OCI-M2 (cell line): ENCODE measurements at regions not wholly inside any gene's neighbourhood (a gene's known extent, or its start where the extent isn't known, plus 50 kb on each side); places are given as distances from the start of the nearest gene placed in this dataset.
"Not testable (repeated sequence)": the region's sequence is repeated elsewhere in the genome, so short reads cannot be mapped to it uniquely, and the experiment has no call there.

Experiments
- DNase-seq: peaks from one replicate; lab custom pipeline; 2025; ENCODE audit not compliant: unreplicated experiment; lab: John Stamatoyannopoulos, UW

- no peak for DNase-seq
Measured at GRCh38 chr14:97959251-97959650, 1162.1 kb downstream of the VRK1 start.

- no peak for DNase-seq
Measured at GRCh38 chr14:97960436-97960835, 1163.3 kb downstream of the VRK1 start.

- no peak for DNase-seq
Measured at GRCh38 chr14:97970222-97970621, 1173.0 kb downstream of the VRK1 start.

GRCh38 chr14:97975216-97975615 is 1178.0 kb downstream of the VRK1 start:
- DNase-seq = no peak

GRCh38 chr14:97975962-97976361 is 1178.8 kb downstream of the VRK1 start:
- no peak for DNase-seq

- DNase-seq = no peak
Measured at GRCh38 chr14:97976861-97977260, 1179.7 kb downstream of the VRK1 start.

GRCh38 chr14:97977651-97978261 is 1180.6 kb downstream of the VRK1 start:
- no peak for DNase-seq

GRCh38 chr14:97978341-97978740 is 1181.2 kb downstream of the VRK1 start:
- no peak for DNase-seq

- DNase-seq = no peak
Measured at GRCh38 chr14:97993508-97994019, 1196.4 kb downstream of the VRK1 start.

- no peak for DNase-seq
Measured at GRCh38 chr14:97994020-97994531, 1196.9 kb downstream of the VRK1 start.

- DNase-seq = no peak
Measured at GRCh38 chr14:97995038-97995437, 1197.9 kb downstream of the VRK1 start.

GRCh38 chr14:97995531-97995930 is 1198.3 kb downstream of the VRK1 start:
- no peak for DNase-seq

GRCh38 chr14:98006008-98006407 is 1208.8 kb downstream of the VRK1 start:
- DNase-seq = no peak

- DNase-seq = no peak
Measured at GRCh38 chr14:98008381-98009113, 1211.4 kb downstream of the VRK1 start.

GRCh38 chr14:98009177-98009576 is 1212.0 kb downstream of the VRK1 start:
- not testable (repeated sequence) for DNase-seq

GRCh38 chr14:98010784-98011183 is 1213.6 kb downstream of the VRK1 start:
- no peak for DNase-seq

GRCh38 chr14:98014851-98015615 is 1217.9 kb downstream of the VRK1 start:
- DNase-seq = no peak

- no peak for DNase-seq
Measured at GRCh38 chr14:98015921-98016320, 1218.7 kb downstream of the VRK1 start.

GRCh38 chr14:98018628-98019027 is 1221.4 kb downstream of the VRK1 start:
- no peak for DNase-seq

GRCh38 chr14:98022541-98023520 is 1225.6 kb downstream of the VRK1 start:
- DNase-seq = no peak
